HCT116 (cell line): ENCODE measurements at regions not wholly inside any gene's neighbourhood (a gene's known extent, or its start where the extent isn't known, plus 50 kb on each side); places are given as distances from the start of the nearest gene placed in this dataset.

Experiments used
- ATAC-seq: fragments of 200-7000 bp; cut with Tn5 transposase; 2 replicates; pipeline ENCODE4 v1.9.1; 2020; ENCODE audit warnings: mild to moderate bottlenecking, moderate library complexity
- BruUV-seq: library from RNA; stranded (reverse); fragments of 400-500 nt; replicated peaks from 2 replicates; lab custom pipeline; 2021; lab: Mats Ljungman, UMichigan
- CTCF ChIA-PET: fragments of 300-600 bp; sonication (Branson Sonifier 250); formaldehyde crosslinking; loops from one replicate; lab custom pipeline; 2021; ENCODE audit warnings: antibody characterized with exemption; lab: Charles Lee
- POLR2A ChIA-PET: fragments of 300-600, 350-600 bp; sonication (Branson Sonifier 250); formaldehyde crosslinking; loops from one replicate; lab custom pipeline; 2021; ENCODE audit warnings: antibody characterized with exemption; lab: Charles Lee
- RAD21 ChIA-PET, 2 experiments: fragments of 300-600 bp; sonication (Branson Sonifier 250); formaldehyde crosslinking; loops; one replicate each; lab custom pipeline; 2023; ENCODE audit warnings: low total read pairs in 2 of 2; ENCODE audit not compliant: uncharacterized antibody in 2 of 2, unreplicated experiment in 2 of 2, low non-redundant PET in 1 of 2; lab: Charles Lee
- DNase-seq: peaks from one replicate; pipeline ENCODE4 v3.0.0-alpha.2; 2010; ENCODE audit warnings: low read depth, low spot score
- H2AFZ ChIP-seq: fragments of 200-600 bp; shearing (Covaris generic), sonication (generic); 2 replicates; pipeline ENCODE4 v1.6.1; 2017; ENCODE audit warnings: low read depth, mixed run types, mixed read lengths, antibody characterized with exemption, low read length; ENCODE audit not compliant: poor library complexity, severe bottlenecking
- H3K27ac ChIP-seq: 2 replicates; pipeline ENCODE4 v1.5.1; 2012; ENCODE audit warnings: low read depth, low read length
- H3K27me3 ChIP-seq: fragments of 200-600 bp; sonication (generic); 2 replicates; pipeline ENCODE4 v1.6.1; 2016; ENCODE audit warnings: mixed run types, low read length, mixed read lengths; ENCODE audit not compliant: insufficient read depth
- H3K36me3 ChIP-seq, 2 experiments: fragments of 200-500 bp in 1 of 2; fragments of 200-600 bp in 1 of 2; sonication (Bioruptor generic) in 1 of 2; sonication (generic) in 1 of 2; 2 replicates each; pipeline versions ENCODE4 v1.5.1 to v1.6.1; 2014 to 2016; ENCODE audit warnings: low read length in 2 of 2, inconsistent platforms in 1 of 2, mixed read lengths in 1 of 2, mixed run types in 1 of 2; ENCODE audit not compliant: insufficient read depth in 2 of 2, control insufficient read depth in 1 of 2
- H3K4me1 ChIP-seq, 2 experiments: fragments of 200-600 bp in 1 of 2; sonication (generic) in 1 of 2; 2 replicates each; pipeline versions ENCODE4 v1.5.1 to v1.6.1; 2012 to 2017; ENCODE audit warnings: low read length in 2 of 2, inconsistent platforms in 1 of 2, mild to moderate bottlenecking in 1 of 2, mixed read lengths in 1 of 2, mixed run types in 1 of 2, moderate library complexity in 1 of 2; ENCODE audit not compliant: insufficient read depth in 2 of 2, control insufficient read depth in 1 of 2
- H3K4me2 ChIP-seq: fragments of 200-600 bp; sonication (generic); 2 replicates; pipeline ENCODE4 v1.6.1; 2017; ENCODE audit warnings: mixed run types, low read length, mixed read lengths
- H3K4me3 ChIP-seq, 2 experiments: fragments of 200-600 bp in 1 of 2; sonication (generic) in 1 of 2; replicated peaks in 1 of 2; 2 replicates each; pipeline ENCODE4 v1.5.1; 2011 to 2016; ENCODE audit warnings: low read length in 2 of 2, control low read depth in 1 of 2, low read depth in 1 of 2, mild to moderate bottlenecking in 1 of 2, mixed read lengths in 1 of 2, mixed run types in 1 of 2
- H3K79me2 ChIP-seq: fragments of 200-600 bp; sonication (generic); 2 replicates; pipeline ENCODE4 v1.6.1; 2017; ENCODE audit warnings: mild to moderate bottlenecking, mixed run types, low read length, moderate library complexity, mixed read lengths; ENCODE audit not compliant: insufficient read depth
- H3K9ac ChIP-seq: fragments of 200-600 bp; sonication (generic); 2 replicates; pipeline ENCODE4 v1.6.1; 2016; ENCODE audit warnings: low read length, mixed read lengths
- H3K9me2 ChIP-seq: fragments of 200-600 bp; sonication (generic), shearing (Covaris generic); 2 replicates; pipeline ENCODE4 v1.6.1; 2017; ENCODE audit warnings: mixed run types, mild to moderate bottlenecking, moderate library complexity; ENCODE audit not compliant: insufficient read depth
- H3K9me3 ChIP-seq, 2 experiments: fragments of 200-500 bp in 1 of 2; fragments of 200-600 bp in 1 of 2; sonication (Bioruptor generic) in 1 of 2; sonication (generic) in 1 of 2; 2 replicates each; pipeline ENCODE4 v1.6.1; 2014 to 2017; ENCODE audit warnings: low read length in 2 of 2, mixed read lengths in 2 of 2, inconsistent platforms in 1 of 2, low read depth in 1 of 2, mild to moderate bottlenecking in 1 of 2, mixed run types in 1 of 2, moderate library complexity in 1 of 2; ENCODE audit not compliant: control insufficient read depth in 1 of 2, insufficient read depth in 1 of 2
- H4K20me1 ChIP-seq: fragments of 200-600 bp; sonication (generic), shearing (Covaris generic); 2 replicates; pipeline ENCODE4 v1.6.1; 2017; ENCODE audit warnings: mixed run types, mild to moderate bottlenecking, moderate library complexity; ENCODE audit not compliant: insufficient read depth
- EGR1 ChIP-seq: IDR thresholded peaks from 2 replicates; pipeline ENCODE4 v1.6.1; 2012; ENCODE audit warnings: low read depth
- ELF1 ChIP-seq: IDR thresholded peaks from 2 replicates; pipeline ENCODE4 v1.6.1; 2012; ENCODE audit warnings: low read depth, borderline replicate concordance
- EZH2 ChIP-seq: fragments of 200-600 bp; sonication (generic); IDR thresholded peaks from 2 replicates; pipeline ENCODE4 v1.6.1; 2017; ENCODE audit warnings: antibody characterized with exemption, mixed run types
- EZH2phosphoT487 ChIP-seq: fragments of 200-600 bp; IDR thresholded peaks from 2 replicates; pipeline ENCODE4 v1.6.1; 2018; ENCODE audit warnings: antibody characterized with exemption, borderline replicate concordance
- POLR2AphosphoS5 ChIP-seq: IDR thresholded peaks from 2 replicates; pipeline ENCODE4 v1.6.1; 2011; ENCODE audit warnings: mild to moderate bottlenecking, low read depth, low read length, moderate library complexity
- SIN3A ChIP-seq: IDR thresholded peaks from 2 replicates; pipeline ENCODE4 v1.6.1; 2012; ENCODE audit warnings: low read depth
- SP1 ChIP-seq: IDR thresholded peaks from 2 replicates; pipeline ENCODE4 v1.6.1; 2012; ENCODE audit warnings: low read depth
- intact Hi-C: fragments of 100-400 bp; cut with micrococcal nuclease; formaldehyde crosslinking; loops from 2 replicates; pipeline ENCODE4 v1.10.0; 2022
- TF ChIP-seq, protein P1 (sequence below): IDR thresholded peaks from 2 replicates; pipeline ENCODE4 v1.6.1; 2011; ENCODE audit warnings: mild to moderate bottlenecking, low read length, moderate library complexity; ENCODE audit not compliant: insufficient replicate concordance; ENCODE audit errors: extremely low read depth
- TF ChIP-seq, protein P2 (sequence below): IDR thresholded peaks from 2 replicates; pipeline ENCODE4 v1.6.1; 2012
- TF ChIP-seq, protein P3 (sequence below): IDR thresholded peaks from 2 replicates; pipeline ENCODE4 v1.6.1; 2012
- TF ChIP-seq, protein P4 (sequence below), 3 experiments: fragments of 200-600 bp in 1 of 3; sonication (generic) in 1 of 3; IDR thresholded peaks in 2 of 3; conservative IDR thresholded peaks in 1 of 3; 2 replicates each; pipeline ENCODE4 v1.5.1; 2012 to 2017; ENCODE audit warnings: low read depth in 2 of 3, low read length in 2 of 3, antibody characterized with exemption in 1 of 3, borderline replicate concordance in 1 of 3, control low read depth in 1 of 3, mild to moderate bottlenecking in 1 of 3, mixed read lengths in 1 of 3, mixed run types in 1 of 3, moderate library complexity in 1 of 3; ENCODE audit not compliant: insufficient read depth in 1 of 3

DNA sequence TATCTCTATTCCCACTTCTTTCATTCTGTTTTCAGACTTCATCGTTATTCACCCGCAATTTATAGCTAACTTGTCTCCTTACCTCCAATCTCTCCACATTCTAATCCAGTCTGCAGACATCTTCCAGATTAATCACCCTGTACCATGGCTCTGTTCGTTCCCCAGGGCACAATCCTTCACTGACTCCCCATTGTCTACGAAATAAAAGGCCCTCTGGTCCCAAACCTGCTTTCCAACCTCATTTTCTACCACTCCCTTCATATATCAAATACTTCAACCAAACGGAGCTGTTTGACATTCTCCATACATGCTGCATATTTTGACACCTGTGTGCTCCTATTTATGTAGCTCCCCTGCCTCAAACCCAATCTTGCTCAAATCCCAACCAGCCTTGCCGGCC is 1720.6 kb upstream of the WWC1 start:
- ChIA-PET CTCF (no interaction called here), POLR2A (no interaction called here)

DNA sequence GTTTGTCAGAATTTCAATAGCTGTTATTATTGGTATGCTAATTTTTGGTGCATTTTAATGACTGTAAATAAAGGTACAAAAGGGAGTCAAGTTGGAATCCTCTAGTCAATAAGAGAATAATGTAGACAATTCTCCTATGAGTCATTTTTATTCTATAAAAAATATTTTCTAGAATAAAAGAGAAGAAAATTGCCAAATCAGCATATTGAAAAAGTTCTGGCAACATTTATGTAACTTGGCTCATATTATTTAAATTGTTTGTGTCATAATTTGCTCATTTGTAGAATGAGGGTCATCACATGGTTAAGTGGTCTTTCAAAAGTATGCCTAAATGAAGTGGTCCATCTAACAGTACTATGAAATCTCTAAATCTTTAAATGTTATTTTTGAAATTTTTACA is 1719.8 kb upstream of the WWC1 start:
- Histone ChIP-seq H3K79me2 (no peaks in the 10 kb centered on the region), H3K27ac (no peak overlapping the region), H3K4me3 (no peak overlapping the region), H4K20me1 (no peaks in the 10 kb centered on the region), H3K9me3 (peaks cover 5 to 27% of the 10 kb centered on the region in 2 experiments; a peak in 3 of 4 replicates), H3K9me2 (no peaks in the 10 kb centered on the region), H3K4me2 (no peak overlapping the region), H2AFZ (no peak overlapping the region), H3K27me3 (no peaks in the 10 kb centered on the region), H3K4me1 (no peaks in the 10 kb centered on the region), H3K9ac (no peak overlapping the region), H3K36me3 (no peaks in the 10 kb centered on the region)
- ChIA-PET POLR2A (no interaction called here), CTCF (no interaction called here), RAD21 (no interaction called here)
- ATAC-seq (no peak), DNase-seq (no peak)
- TF ChIP-seq POLR2AphosphoS5 (no peak), EGR1 (no peak), ELF1 (no peak), SP1 (no peak), EZH2 (no peak), EZH2phosphoT487 (no peak), SIN3A (no peak)
- TF ChIP-seq, protein P1, sequence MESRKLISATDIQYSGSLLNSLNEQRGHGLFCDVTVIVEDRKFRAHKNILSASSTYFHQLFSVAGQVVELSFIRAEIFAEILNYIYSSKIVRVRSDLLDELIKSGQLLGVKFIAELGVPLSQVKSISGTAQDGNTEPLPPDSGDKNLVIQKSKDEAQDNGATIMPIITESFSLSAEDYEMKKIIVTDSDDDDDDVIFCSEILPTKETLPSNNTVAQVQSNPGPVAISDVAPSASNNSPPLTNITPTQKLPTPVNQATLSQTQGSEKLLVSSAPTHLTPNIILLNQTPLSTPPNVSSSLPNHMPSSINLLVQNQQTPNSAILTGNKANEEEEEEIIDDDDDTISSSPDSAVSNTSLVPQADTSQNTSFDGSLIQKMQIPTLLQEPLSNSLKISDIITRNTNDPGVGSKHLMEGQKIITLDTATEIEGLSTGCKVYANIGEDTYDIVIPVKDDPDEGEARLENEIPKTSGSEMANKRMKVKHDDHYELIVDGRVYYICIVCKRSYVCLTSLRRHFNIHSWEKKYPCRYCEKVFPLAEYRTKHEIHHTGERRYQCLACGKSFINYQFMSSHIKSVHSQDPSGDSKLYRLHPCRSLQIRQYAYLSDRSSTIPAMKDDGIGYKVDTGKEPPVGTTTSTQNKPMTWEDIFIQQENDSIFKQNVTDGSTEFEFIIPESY: no peak
- TF ChIP-seq, protein P2, sequence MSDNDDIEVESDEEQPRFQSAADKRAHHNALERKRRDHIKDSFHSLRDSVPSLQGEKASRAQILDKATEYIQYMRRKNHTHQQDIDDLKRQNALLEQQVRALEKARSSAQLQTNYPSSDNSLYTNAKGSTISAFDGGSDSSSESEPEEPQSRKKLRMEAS: no peak
- TF ChIP-seq, protein P3, sequence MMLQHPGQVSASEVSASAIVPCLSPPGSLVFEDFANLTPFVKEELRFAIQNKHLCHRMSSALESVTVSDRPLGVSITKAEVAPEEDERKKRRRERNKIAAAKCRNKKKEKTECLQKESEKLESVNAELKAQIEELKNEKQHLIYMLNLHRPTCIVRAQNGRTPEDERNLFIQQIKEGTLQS: no peak
- intact Hi-C loops: no loop called here
- no TSS peak for BruUV-seq

More for the DNA sequence above, 1720.6 kb upstream of the WWC1 start:
- H3K36me3 ChIP-seq: no peaks in the 10 kb centered on the region
- H3K27ac ChIP-seq: no peak overlapping the region
- H2AFZ ChIP-seq: no peak overlapping the region
- no peaks in the 10 kb centered on the region for H3K79me2 ChIP-seq
- H3K4me3 ChIP-seq: no peak overlapping the region
- H3K9ac ChIP-seq: no peak overlapping the region
- RAD21 ChIA-PET: no interaction called here
- H3K4me1 ChIP-seq: no peaks in the 10 kb centered on the region
- TF ChIP-seq, protein P4, sequence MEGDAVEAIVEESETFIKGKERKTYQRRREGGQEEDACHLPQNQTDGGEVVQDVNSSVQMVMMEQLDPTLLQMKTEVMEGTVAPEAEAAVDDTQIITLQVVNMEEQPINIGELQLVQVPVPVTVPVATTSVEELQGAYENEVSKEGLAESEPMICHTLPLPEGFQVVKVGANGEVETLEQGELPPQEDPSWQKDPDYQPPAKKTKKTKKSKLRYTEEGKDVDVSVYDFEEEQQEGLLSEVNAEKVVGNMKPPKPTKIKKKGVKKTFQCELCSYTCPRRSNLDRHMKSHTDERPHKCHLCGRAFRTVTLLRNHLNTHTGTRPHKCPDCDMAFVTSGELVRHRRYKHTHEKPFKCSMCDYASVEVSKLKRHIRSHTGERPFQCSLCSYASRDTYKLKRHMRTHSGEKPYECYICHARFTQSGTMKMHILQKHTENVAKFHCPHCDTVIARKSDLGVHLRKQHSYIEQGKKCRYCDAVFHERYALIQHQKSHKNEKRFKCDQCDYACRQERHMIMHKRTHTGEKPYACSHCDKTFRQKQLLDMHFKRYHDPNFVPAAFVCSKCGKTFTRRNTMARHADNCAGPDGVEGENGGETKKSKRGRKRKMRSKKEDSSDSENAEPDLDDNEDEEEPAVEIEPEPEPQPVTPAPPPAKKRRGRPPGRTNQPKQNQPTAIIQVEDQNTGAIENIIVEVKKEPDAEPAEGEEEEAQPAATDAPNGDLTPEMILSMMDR (IDR thresholded peaks at IDR 0.05 in 2 of 3, conservative IDR thresholded peaks at IDR 0.05 in 1 of 3; ENCODE audit: borderline replicate concordance in 1 of 3, insufficient read depth in 1 of 3, low read depth in 2 of 3, low read length in 2 of 3): no peak
- TF ChIP-seq EZH2phosphoT487: no peak
- no TSS peak for BruUV-seq
- peaks cover 5 to 23% of the 10 kb centered on the region in 2 experiments; a peak in 3 of 4 replicates for H3K9me3 ChIP-seq
- no peaks in the 10 kb centered on the region for H3K9me2 ChIP-seq
- no peaks in the 10 kb centered on the region for H3K27me3 ChIP-seq
- H3K4me2 ChIP-seq: no peak overlapping the region
- DNase-seq: no peak
- ATAC-seq: no peak
- no peaks in the 10 kb centered on the region for H4K20me1 ChIP-seq
- intact Hi-C loops: no loop called here
